ENCODE measurements at regions not wholly inside any gene's neighbourhood (a gene's known extent, or its start where the extent isn't known, plus 50 kb on each side); places are given as distances from the start of the nearest gene placed in this dataset.
"Not testable (repeated sequence)": the region's sequence is repeated elsewhere in the genome, so short reads cannot be mapped to it uniquely, and the experiment has no call there.

DNA sequence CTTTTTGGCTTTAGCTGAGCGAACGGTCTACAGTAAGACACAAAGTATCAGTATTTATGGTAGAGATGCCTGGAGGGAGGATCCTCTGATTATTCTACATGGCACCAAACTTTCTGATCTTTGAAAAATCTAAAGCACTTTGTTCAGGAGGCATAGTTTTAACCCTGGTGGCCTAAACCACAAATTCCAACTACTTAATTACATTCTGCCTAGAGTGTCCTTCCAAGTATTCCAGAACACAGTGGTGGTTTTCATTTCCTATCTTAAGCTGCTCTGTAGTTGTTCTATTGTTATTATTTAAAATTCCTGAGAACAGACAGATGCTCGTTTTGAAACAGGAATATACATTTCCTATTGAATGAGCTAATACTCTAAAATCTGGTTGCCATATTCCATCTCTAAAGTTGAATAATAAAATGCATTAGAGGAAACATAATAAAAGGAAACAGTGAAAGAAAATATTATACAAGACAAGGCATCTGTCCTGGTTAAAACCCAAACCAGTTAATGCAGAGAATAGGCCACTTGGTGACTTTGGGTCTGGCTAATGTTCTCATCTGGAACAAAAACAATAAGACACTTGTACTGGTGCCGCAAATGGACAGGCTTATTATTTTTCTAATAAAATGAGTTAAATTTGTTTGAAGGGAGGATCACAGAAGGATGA is 657.4 kb downstream of the SPRY1 start:
- no peak for DNase-seq (ENCODE audit: low read depth, low spot score)

- DNase-seq (ENCODE audit: low read depth, low spot score), result no peak
Measured at GRCh38 chr4:124055336-124055735, 657.2 kb downstream of the ANKRD50 start.

DNA sequence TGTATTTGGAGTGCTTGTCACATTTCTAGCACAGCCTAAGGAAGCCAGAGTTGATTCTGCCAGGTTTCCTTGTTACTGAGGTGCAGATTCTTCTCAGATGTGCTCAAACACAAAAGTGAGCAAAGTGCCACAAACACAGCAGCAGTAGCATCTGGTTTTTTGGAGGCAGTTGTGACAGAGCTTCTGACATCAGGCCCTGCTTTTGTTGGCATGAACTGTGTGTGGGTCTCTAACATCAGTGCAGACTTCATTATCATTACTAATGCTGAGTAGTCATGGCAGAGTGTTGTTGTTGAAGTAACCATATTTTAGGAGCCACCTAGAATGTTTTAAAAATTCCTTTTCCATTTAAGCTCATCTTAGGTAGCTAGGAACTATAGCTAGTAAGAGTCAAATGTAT is 656.6 kb downstream of the ANKRD50 start:
- DNase-seq (ENCODE audit: low read depth, low spot score), result no peak

GRCh38 chr4:124060261-124060918 is 652.1 kb downstream of the ANKRD50 start:
- no peak for DNase-seq (ENCODE audit: low read depth, low spot score)

DNA sequence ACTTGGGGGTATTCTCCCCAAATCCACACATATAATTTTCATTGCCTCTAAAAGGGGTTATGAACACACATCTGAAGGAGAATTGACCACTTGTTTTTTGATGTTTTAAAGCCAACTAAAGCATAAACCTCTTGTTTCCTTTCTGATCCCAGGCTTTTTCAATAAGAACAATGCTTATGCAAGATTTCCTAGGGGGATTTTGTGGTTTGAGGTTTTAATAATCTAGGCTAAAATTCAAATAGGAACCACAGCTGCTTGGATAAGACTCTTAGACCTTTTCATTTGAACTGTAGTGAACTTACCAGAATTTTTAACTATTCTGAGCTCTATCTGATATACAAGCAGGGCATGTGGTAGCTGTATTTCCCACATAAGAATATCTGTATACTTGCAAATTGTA is 651.1 kb downstream of the ANKRD50 start:
- no peak for DNase-seq (ENCODE audit: low read depth, low spot score)

DNA sequence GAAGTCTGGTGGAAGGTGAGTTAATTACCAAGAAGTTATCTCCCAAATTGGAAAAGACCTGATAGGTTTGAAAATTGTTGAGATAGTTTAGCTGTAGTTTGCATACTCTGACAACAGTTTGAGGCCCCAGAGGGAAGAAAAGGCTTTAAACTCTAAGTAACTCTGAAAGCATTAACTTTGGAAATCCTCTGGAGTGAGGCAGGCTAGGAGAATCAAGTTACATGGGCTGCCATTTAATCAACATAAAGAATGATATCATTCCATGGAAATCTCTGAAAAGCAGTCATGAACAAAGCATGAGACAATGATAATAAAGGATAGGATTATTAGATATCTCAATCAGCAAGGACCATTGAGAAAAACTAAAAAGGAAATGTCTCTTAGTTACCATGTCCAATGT is 647.1 kb downstream of the ANKRD50 start:
- DNase-seq (ENCODE audit: low read depth, low spot score), result no peak

DNA sequence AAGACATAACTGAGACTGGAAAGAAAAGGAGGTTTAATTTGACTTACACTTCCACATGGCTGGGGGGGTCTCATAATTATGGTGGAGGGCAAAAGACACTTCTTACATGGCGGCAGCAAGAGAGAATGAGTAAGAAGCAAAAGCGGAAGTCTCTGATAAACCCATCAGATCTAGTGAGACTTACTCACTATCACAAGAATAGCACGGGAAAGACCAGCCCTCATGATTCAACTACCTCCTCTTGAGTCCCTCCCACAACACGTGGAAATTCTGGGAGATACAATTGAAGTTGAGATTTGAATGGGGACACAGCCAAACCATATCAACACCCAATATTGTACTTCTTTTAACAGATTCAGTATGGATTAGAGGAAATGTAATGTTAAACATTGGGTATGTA is 646.6 kb downstream of the ANKRD50 start:
- DNase-seq (ENCODE audit: low read depth, low spot score), result no peak

- no peak for DNase-seq (ENCODE audit: low read depth, low spot score)
Measured at GRCh38 chr4:124066595-124066994, 645.9 kb downstream of the ANKRD50 start.

DNA sequence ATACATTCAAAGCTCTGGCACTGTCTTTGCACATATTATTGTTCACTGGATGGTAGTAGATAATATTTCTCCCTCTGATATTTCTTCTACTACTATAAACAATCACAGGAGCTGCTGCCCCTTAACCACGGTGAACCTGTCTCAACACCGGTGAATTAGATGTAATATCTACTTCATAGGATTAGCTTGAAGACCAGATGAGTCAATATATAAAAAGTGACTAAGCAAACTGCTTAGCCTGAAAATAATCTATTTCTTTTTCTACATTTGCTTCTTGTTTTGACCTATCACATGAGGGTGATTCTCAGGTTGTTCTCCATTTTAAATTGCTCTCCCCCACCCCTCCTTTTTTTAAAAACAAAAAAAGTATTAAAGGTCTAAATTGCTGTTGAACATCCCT is 645.5 kb downstream of the ANKRD50 start:
- DNase-seq (ENCODE audit: low read depth, low spot score), result no peak

DNA sequence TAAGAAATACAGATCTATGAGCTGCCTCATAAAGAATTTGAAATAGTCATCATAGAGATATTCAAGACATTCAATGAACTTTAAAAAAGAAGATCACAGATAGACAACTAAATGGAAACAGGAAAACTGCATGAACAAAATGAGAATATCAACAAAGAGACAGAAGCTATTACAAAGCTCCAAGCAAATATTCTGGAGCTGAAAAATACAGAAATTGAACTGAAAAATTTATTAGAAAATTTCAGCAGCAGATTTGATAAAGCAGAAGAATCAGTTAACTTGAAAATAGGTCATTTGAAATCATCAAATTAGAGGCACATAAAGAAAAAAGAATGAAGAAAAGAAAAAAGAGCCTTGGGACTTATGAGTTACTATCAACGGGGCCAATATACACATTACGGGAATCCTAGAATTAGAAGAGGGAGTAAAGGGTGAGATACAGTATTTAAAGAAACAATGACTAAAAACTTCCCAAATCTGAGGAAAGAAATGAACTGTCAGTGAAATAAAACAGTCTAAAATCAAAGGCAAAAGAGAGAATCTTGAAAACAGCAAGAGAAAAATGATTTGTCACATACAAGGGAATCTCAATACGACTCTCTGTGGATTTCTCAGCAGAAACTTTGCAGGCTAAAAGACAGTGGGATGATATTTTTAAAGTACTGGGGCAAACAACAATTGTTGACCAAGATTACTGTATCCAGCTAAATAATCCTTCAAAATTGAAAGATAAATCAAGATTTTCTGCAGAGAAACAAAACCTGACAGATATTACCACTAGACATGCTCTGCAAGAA is 641.6 kb downstream of the ANKRD50 start:
- no peak for DNase-seq (ENCODE audit: low read depth, low spot score)

DNA sequence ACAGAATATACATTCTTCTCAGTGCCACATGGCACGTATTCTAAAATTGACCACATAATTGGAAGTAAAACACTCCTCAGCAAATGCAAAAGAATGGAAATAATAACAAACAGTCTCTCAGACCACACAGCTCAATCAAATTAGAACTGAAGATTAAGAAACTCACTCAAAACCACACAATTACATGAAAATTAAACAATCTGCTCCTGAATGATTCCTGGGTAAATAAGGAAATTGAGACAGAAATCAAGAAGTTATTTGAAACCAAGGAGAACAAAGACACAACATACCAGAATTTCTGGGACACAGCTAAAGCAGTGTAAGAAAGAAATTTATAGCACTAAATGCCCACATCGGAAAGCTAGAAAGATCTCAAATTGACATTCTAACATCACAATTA is 637.3 kb downstream of the ANKRD50 start:
- DNase-seq (ENCODE audit: low read depth, low spot score), result not testable (repeated sequence)

- no peak for DNase-seq (ENCODE audit: low read depth, low spot score)
Measured at GRCh38 chr4:124079174-124079780, 633.3 kb downstream of the ANKRD50 start.

DNA sequence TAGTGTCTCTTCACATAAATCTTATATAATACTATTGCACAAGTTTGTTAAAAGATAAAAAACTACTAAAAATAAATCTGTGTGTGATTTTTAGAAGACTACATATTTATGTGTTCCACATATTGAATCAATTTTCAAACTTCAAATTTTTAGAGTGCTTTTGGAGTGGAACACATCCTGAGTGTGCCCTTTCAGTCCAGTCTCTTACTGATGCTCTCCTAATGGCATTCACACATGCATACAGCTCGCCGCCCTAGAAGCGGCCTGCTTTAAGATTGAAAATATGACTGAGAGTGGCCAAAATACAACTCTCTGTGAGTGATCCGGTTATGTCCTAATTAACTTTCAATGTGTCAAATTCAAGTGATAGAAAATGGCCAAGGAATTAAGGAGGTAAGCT is 628.8 kb downstream of the ANKRD50 start:
- no peak for DNase-seq (ENCODE audit: low read depth, low spot score)

DNA sequence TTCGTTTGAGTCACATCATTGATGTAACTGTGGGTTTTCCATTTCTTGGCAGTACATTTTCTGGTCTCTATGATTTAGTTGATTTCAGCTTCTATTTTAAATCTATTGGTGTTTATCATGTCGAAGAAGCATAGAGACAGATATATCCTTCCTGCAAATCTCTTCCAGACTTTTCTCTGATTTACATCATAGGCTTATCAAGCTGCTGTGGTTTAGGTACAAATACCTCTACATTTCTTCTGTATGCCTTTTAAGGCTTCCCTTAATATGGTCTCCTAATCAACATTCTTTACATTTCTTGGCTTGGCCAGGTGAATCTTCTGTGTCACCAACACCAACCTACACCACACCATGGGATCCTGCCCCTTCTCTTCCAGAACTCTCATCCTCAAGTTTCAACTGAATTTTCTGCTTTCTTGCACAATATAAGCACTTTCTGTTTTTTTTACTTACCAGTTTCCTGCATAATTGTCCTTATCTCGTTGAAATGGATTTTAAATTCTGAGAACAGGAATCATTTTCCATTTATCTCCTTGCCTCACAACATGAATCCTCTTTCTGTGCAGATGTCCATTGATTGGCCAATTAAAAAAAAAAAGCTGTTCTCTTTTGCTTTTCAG is 626.9 kb downstream of the ANKRD50 start:
- DNase-seq (ENCODE audit: low read depth, low spot score), result no peak

- DNase-seq (ENCODE audit: low read depth, low spot score), result no peak
Measured at GRCh38 chr4:124090021-124090420, 622.5 kb downstream of the ANKRD50 start.

DNA sequence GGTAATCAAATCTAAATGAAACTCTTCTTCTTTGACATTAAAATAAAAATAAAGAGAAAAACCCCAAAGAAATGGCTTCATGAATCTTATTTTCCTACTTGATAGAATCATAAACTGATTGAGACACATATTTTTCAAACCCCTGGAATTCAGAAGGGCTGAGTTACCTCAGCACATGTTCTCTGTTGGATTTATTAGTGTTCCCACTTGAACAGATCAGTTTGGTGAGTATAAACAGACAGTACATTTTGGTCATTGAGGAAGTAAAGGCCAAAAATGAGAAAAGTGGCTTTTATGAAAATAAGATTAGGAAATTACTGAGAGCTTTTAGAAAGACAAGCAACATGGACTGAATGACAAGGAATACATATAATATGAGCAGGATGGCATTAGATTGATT is 620.4 kb downstream of the ANKRD50 start:
- DNase-seq (ENCODE audit: low read depth, low spot score), result no peak

DNA sequence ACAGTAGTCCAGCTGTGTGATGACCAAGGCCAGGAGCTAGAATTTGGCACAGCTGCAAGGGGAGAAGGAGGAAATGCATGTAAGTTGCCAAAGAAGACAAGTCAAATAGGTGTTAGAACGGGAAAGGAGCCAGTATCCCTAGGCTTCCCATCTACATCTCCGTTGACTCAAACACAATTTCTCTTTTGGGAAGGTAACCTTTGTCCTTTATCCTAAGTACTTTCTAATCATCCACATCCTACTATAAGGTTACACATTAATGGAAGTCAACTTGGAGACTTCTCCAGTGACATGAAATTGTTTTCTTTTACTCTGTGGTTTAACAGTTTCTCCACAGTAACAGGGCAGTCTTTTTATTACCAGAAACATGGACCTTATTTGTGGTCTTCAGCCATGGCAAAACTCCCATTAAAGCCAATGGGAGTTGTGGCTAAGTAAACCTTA is 620.0 kb downstream of the ANKRD50 start:
- DNase-seq (ENCODE audit: low read depth, low spot score), result no peak

- no peak for DNase-seq (ENCODE audit: low read depth, low spot score)
Measured at GRCh38 chr4:124095621-124096020, 616.9 kb downstream of the ANKRD50 start.

GRCh38 chr4:124096290-124096689 is 616.2 kb downstream of the ANKRD50 start:
- DNase-seq (ENCODE audit: low read depth, low spot score), result no peak

- no peak for DNase-seq (ENCODE audit: low read depth, low spot score)
Measured at GRCh38 chr4:124097447-124097846, 615.1 kb downstream of the ANKRD50 start.

DNA sequence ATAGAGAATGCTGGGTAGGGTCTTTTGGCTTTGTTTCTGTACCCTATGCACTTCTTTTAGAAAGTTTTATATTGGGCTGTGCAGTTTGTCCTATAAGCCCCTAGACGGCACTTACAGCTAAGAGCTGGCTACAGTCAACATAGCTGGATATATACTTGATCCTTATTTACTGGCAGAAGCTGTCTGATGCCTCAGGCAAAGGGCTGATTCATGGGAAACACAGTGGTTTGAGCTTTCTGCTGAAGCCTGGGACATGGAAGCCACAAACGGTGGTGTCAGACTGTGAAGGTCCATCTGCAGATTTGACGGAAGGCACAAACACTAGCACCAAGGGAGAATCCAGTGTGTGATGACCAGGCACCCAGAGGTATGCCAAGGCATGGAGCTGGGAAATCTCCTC is 608.4 kb downstream of the ANKRD50 start:
- DNase-seq (ENCODE audit: low read depth, low spot score), result no peak

DNA sequence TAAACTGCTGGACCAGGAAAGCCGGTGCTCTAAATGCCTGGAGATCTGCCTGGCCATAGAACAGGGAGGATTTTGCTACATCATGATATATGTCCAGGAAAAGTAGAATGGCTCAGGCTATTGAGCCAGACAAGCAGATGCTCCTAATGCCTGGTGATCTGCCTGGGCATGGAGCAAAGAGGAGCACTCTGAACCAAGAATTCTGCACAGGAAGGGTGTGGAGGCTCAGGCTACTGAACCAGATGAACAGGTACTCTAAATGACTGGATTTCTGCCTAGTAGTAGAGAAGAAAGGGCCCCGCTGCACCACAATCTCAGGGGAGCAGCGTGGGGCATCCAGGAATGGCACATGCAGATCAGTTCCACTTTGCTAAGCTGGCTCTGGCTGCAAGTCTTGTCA is 607.9 kb downstream of the ANKRD50 start:
- no peak for DNase-seq (ENCODE audit: low read depth, low spot score)

All from activated naive CD8-positive, alpha-beta T cell treated with anti-CD3 and anti-CD28 coated beads, Interleukin-2, amount 50 U/mL, for 16 hours (primary cell).